A673 (cell line): ENCODE measurements at regions not wholly inside any gene's neighbourhood (a gene's known extent, or its start where the extent isn't known, plus 50 kb on each side); places are given as distances from the start of the nearest gene placed in this dataset.

Experiments
- BruUV-seq: library from RNA; stranded (reverse); fragments of 400-500 nt; replicated peaks from 2 replicates; lab custom pipeline; 2021; lab: Mats Ljungman, UMichigan
- CTCF ChIA-PET: fragments of 300-600 bp; sonication (Branson Sonifier 250); formaldehyde crosslinking; loops from one replicate; lab custom pipeline; 2022; ENCODE audit warnings: antibody characterized with exemption; lab: Charles Lee
- POLR2A ChIA-PET: fragments of 300-600 bp; sonication (Branson Sonifier 250); formaldehyde crosslinking; loops from one replicate; lab custom pipeline; 2022; ENCODE audit warnings: antibody characterized with exemption; ENCODE audit not compliant: low non-redundant PET; lab: Charles Lee
- DNase-seq: peaks from one replicate; pipeline ENCODE4 v3.0.0-alpha.2; 2015; ENCODE audit warnings: low spot score
- H3K27ac ChIP-seq: fragments of 200-600 bp; sonication (generic); 2 replicates; pipeline ENCODE4 v1.5.1; 2016; ENCODE audit warnings: mixed run types, low read depth, mild to moderate bottlenecking, mixed read lengths, antibody characterized with exemption, low read length; ENCODE audit not compliant: poor library complexity, severe bottlenecking
- H3K27me3 ChIP-seq: fragments of 200-600 bp; sonication (generic); replicated peaks from 2 replicates; pipeline ENCODE4 v1.6.1; 2017; ENCODE audit warnings: mixed run types, low read depth, mild to moderate bottlenecking, mixed read lengths, antibody characterized with exemption, low read length; ENCODE audit not compliant: insufficient read depth, poor library complexity
- H3K36me3 ChIP-seq: fragments of 200-600 bp; sonication (generic); 2 replicates; pipeline ENCODE4 v1.6.1; 2016; ENCODE audit warnings: mixed run types, mild to moderate bottlenecking, mixed read lengths, antibody characterized with exemption, low read length; ENCODE audit not compliant: insufficient read depth, poor library complexity, severe bottlenecking
- H3K4me1 ChIP-seq: fragments of 200-600 bp; sonication (generic); 2 replicates; pipeline ENCODE4 v1.6.1; 2017; ENCODE audit warnings: mixed run types, mild to moderate bottlenecking, mixed read lengths, antibody characterized with exemption, low read length; ENCODE audit not compliant: insufficient read depth, poor library complexity, severe bottlenecking
- H3K4me3 ChIP-seq: fragments of 200-600 bp; sonication (generic); 2 replicates; pipeline ENCODE4 v1.5.1; 2016; ENCODE audit warnings: low read depth, mixed run types, mild to moderate bottlenecking, mixed read lengths, low read length; ENCODE audit not compliant: poor library complexity, severe bottlenecking
- H3K9me3 ChIP-seq: fragments of 200-600 bp; sonication (generic); 2 replicates; pipeline ENCODE4 v1.6.1; 2016; ENCODE audit warnings: mixed run types, low read depth, mild to moderate bottlenecking, mixed read lengths, antibody characterized with exemption, low read length; ENCODE audit not compliant: poor library complexity, severe bottlenecking
- EZH2 ChIP-seq: fragments of 200-600 bp; sonication (generic); IDR thresholded peaks from 2 replicates; pipeline ENCODE4 v1.6.1; 2017; ENCODE audit warnings: borderline replicate concordance, low read depth, mild to moderate bottlenecking, mixed read lengths, antibody characterized with exemption, low read length; ENCODE audit not compliant: poor library complexity, severe bottlenecking
- intact Hi-C: fragments of 100-400 bp; cut with micrococcal nuclease; formaldehyde crosslinking; loops from one replicate; pipeline ENCODE4 v1.10.0; 2022; ENCODE audit not compliant: unreplicated experiment
- TF ChIP-seq, protein P1 (sequence below): fragments of 300-800, 200-600 bp; sonication (generic); conservative IDR thresholded peaks from 2 replicates; pipeline ENCODE4 v1.5.1; 2017; ENCODE audit warnings: low read depth, mild to moderate bottlenecking, antibody characterized with exemption, low read length, moderate library complexity, mixed read lengths

DNA sequence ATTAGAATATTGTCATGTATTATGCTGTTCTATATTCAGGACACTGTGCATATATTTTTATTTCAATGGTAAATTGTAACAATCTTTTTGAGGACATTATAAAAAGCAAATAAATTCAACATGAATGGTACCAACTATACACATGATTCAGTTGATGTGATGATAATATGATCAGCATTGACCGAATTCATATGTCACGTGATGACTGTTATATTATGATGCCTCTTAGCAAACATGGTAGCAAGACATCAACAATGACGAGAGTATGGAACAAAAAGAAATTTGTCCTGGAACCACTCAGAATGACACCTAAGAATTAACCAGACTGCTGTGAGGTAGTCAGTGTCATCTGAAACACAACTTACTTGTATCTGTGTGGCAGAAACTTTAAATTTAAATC is 161.5 kb upstream of the OR13F1 start:
- intact Hi-C loops: no loop called here
- CTCF ChIA-PET: no interaction called here
- no peak overlapping the region for H3K4me3 ChIP-seq
- no peaks in the 10 kb centered on the region for H3K36me3 ChIP-seq
- POLR2A ChIA-PET: no interaction called here
- no peaks in the 10 kb centered on the region for H3K4me1 ChIP-seq
- no TSS peak for BruUV-seq
- H3K9me3 ChIP-seq: no peaks in the 10 kb centered on the region
- no peak for DNase-seq
- no peaks in the 10 kb centered on the region for H3K27me3 ChIP-seq
- TF ChIP-seq, protein P1, sequence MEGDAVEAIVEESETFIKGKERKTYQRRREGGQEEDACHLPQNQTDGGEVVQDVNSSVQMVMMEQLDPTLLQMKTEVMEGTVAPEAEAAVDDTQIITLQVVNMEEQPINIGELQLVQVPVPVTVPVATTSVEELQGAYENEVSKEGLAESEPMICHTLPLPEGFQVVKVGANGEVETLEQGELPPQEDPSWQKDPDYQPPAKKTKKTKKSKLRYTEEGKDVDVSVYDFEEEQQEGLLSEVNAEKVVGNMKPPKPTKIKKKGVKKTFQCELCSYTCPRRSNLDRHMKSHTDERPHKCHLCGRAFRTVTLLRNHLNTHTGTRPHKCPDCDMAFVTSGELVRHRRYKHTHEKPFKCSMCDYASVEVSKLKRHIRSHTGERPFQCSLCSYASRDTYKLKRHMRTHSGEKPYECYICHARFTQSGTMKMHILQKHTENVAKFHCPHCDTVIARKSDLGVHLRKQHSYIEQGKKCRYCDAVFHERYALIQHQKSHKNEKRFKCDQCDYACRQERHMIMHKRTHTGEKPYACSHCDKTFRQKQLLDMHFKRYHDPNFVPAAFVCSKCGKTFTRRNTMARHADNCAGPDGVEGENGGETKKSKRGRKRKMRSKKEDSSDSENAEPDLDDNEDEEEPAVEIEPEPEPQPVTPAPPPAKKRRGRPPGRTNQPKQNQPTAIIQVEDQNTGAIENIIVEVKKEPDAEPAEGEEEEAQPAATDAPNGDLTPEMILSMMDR: no peak
- no peak for TF ChIP-seq EZH2
- no peak overlapping the region for H3K27ac ChIP-seq

- BruUV-seq: no TSS peak
- no peak overlapping the region for H3K4me3 ChIP-seq
- TF ChIP-seq, protein P1: no peak
- DNase-seq: no peak
- intact Hi-C loops: no loop called here
- H3K9me3 ChIP-seq: no peaks in the 10 kb centered on the region
- no peaks in the 10 kb centered on the region for H3K27me3 ChIP-seq
- H3K36me3 ChIP-seq: no peaks in the 10 kb centered on the region
- H3K4me1 ChIP-seq: no peaks in the 10 kb centered on the region
- ChIA-PET CTCF (no interaction called here), POLR2A (no interaction called here)
- no peak overlapping the region for H3K27ac ChIP-seq
Measured at GRCh38 chr9:104345061-104345460, 159.0 kb upstream of the OR13F1 start.

- CTCF ChIA-PET: no interaction called here
Measured at GRCh38 chr9:104350541-104350940, 153.5 kb upstream of the OR13F1 start.

More at GRCh38 chr9:104350541-104350940, 153.5 kb upstream of the OR13F1 start:
- TF ChIP-seq, protein P1: no peak
- TF ChIP-seq EZH2: no peak
- H3K36me3 ChIP-seq: no peaks in the 10 kb centered on the region
- H3K4me1 ChIP-seq: no peaks in the 10 kb centered on the region
- H3K4me3 ChIP-seq: no peak overlapping the region
- no peaks in the 10 kb centered on the region for H3K27me3 ChIP-seq
- no peak overlapping the region for H3K27ac ChIP-seq
- intact Hi-C loops: no loop called here
- no peaks in the 10 kb centered on the region for H3K9me3 ChIP-seq
- DNase-seq: no peak
- no TSS peak for BruUV-seq
- POLR2A ChIA-PET: no interaction called here
